Right lobe of liver (tissue), 4 donors: ENCODE measurements at regions not wholly inside any gene's neighbourhood (a gene's known extent, or its start where the extent isn't known, plus 50 kb on each side); places are given as distances from the start of the nearest gene placed in this dataset.

Experiments used
- CTCF ChIP-seq, 4 donors: fragments of 200-600 bp in 3 of 4; fragments of 450-650 bp in 1 of 4; IDR thresholded peaks; one replicate each; pipeline versions ENCODE4 v1.5.1 to v1.8.0; 2016 to 2022; ENCODE audit warnings: antibody characterized with exemption in 4 of 4, mild to moderate bottlenecking in 2 of 4
- POLR2A ChIP-seq: fragments of 450-650 bp; IDR thresholded peaks from one replicate; pipeline ENCODE4 v1.6.1; 2017; ENCODE audit warnings: antibody characterized with exemption, mild to moderate bottlenecking
- donor health status: DM: no; HTN: no; CAD: no.
- donor health status: DM: no; HTN: no; CAD: no.
- donor health status: DM: no; HTN: yes; CAD: no.

- TF ChIP-seq POLR2A, result no peak
- no peak for TF ChIP-seq CTCF (IDR thresholded peaks at IDR 0.05)
Measured at GRCh38 chr15:36208868-36209582, 370.4 kb upstream of the CDIN1 start.
